CD4-positive, alpha-beta T cell treated with Interferon gamma for 1 hour (primary cell): ENCODE measurements at regions not wholly inside any gene's neighbourhood (a gene's known extent, or its start where the extent isn't known, plus 50 kb on each side); places are given as distances from the start of the nearest gene placed in this dataset.

Experiments used
- DNase-seq: peaks from one replicate; pipeline ENCODE4 v3.0.0-alpha.2; 2020

DNA sequence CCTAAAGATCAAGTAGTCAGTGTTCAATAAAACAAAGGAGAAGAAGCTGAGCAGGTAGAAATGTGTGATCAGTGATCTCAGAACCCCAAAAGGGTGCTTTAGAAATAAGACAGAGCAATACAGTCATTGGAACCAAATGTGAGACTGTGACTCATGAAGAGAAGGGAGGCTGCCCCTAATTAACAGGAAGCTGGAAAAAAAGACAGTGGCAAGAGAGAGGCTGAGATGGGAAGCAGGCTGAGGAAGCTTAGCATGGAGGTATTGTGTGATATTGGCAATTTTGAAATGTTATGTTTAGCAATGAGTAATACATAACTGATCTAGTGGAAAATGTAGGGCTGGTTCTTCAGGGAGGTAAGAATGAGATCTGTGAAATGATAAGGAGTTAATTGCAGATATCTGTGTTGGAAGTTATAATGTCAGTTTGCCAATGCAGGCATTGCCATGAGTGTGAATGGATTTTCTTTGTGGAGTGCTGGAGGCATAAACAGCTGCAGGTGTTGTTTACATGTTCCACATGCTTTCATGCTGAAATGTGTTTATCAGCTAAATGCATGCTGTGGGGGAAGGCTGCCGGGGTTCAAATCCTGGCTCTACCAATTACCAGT is 90.6 kb upstream of the CACNA1E start:
- no peak for DNase-seq

DNA sequence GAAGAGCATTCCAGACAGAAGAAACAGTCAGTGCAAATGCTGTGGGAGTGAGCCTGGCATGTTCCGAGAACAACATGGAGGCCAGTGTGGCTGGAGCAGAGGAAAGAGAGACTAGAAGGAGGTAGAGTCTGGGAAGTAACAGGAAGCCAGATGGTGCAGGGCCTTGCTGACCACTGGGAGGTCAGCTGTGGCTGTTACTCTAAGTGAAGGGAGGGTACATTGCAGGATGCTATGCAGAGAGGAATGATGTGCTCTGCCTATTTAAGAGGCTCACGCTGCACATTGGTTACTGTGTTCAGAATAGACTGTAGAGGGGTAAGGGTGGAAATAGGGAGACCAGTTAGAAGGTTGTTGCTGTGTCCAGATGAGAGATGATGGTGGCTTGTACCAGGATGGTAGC is 88.6 kb upstream of the CACNA1E start:
- no peak for DNase-seq

DNA sequence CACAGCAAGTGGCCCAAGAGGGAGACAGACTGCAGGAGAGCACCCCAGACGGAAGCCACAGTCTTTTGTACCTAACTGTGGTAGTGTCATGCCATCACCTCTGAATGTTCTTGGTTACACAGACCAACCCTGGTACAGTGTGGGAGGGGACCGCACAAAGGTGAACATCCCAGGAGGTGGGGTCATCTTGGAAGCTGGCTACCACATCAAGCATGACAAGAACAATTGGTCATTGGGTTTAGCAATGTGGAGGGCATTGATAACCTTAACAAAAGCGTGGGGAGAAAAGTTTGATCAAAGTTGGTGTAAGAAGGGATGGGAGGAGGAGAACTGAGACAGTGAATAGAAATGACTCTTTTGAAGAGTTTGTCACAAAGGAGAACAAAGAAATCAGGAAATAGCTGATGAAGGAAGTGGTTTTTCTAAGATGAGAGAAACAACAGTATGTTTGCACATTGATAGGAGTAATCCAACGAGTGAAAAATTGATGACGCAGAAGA is 87.1 kb upstream of the CACNA1E start:
- peak; percentile 40 for DNase-seq

DNA sequence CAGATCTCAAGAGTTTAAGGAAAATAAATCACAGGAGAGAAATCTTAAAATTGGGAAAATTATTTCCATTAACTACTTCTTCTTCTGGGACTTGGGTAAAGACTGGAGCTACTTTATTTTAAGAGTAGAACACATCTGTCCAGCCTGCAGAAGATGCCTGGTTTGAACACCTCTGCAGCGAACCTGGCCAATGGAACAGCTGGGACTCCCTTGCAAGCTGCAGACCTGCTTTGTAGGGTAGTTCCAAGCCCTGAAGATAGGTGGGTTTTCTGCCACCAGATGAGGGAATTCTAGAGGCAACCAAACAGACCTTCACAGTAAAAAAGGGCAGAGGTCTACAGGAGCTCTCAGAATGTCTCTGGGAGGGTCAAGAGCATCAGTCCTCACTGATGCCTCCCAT is 86.5 kb upstream of the CACNA1E start:
- no peak for DNase-seq

DNA sequence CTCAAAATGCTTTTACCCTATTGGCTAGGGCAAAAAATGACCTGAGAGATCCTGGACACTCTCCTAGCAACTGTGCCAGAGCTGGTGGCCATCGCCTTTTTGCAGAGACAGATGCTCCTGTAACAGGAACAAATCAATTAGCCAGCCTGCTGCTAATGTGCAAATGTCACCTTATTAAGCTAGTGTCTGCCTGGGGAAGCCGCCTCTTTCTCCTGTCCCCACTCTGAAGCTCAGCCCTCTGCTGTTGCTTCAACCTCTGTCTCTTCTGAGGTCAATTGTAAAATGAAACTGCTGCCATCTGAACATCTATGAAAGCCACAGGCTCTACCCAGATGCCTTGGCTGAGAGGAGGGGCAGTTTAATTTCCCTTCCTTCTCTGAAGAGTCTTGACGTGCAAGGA is 85.5 kb upstream of the CACNA1E start:
- DNase-seq: peak; percentile 1

DNA sequence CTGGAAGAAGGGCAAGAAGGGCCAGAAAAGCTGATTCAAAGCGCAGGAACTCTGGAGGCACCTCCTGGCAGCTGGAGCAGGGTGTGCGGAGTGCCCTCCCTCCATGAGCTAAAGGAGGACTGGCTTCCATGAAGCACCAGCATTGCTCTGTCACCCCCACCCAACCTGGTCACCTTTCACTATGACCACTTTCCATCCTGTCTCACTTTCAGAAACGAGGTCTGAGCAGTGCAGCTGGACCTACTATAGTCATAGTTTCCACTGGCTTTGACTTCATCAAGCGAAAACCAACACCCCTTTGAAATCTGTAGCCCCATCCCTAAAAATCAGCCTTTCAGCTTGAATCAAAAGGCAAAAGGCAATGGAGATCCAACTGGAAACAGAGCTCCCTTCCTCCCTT is 84.8 kb upstream of the CACNA1E start:
- no peak for DNase-seq

DNA sequence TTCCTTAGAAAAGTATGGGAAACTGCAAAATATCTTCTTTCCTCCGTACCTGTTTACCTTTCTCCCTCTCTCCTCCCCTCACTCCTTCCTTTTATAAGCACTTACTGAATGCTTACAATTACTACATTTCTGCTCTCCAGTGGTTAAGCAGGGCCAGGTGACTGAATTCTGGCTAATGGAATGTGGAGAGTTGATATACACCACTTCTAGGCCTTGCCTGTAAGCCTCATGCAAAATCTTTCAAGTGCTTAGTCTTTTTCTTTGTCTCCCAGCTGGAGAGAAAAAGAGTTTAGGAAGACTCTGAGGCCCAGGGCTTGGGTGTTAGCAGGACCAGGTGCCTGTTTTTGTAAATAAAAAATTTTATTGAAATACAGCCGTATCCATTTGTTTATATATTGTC is 77.7 kb upstream of the CACNA1E start:
- no peak for DNase-seq

DNA sequence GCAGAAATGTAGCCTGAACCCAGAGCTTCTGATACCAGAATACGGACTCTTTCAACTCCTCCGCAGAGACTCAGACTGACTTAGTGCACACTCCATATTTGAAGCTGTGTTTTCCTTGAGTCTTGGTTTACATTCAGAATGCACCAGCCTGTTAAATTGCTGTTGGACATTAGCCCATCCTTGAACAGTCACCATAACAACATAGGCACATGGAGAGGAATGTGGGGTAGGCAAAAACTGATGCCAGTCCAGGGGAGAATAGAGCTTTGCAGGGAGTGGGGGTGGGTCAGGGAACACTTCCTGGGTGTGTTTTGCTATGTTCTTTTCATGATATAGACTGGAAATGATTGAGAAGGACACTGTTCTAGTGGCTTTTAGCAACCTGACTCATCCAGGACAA is 76.3 kb upstream of the CACNA1E start:
- no peak for DNase-seq

DNA sequence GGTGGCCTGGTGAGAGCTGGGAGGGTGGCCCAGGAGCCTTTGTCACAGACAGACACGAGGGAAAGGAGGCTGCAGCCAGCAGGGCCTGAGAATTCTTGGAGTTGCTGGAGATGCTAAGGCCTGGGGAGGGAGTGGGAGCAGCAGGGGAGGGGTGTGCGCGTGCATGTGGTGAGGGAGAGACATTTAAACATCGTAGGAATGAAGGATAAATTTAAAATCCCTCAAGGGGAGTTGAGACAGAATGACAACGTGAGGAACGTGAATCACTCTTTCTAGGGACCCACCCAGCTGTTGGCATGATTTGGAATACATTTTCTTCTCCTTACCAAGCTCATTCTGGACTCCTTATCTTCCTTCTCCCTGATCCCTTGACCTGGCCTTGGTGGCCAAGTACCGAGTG is 73.3 kb upstream of the CACNA1E start:
- DNase-seq: no peak

DNA sequence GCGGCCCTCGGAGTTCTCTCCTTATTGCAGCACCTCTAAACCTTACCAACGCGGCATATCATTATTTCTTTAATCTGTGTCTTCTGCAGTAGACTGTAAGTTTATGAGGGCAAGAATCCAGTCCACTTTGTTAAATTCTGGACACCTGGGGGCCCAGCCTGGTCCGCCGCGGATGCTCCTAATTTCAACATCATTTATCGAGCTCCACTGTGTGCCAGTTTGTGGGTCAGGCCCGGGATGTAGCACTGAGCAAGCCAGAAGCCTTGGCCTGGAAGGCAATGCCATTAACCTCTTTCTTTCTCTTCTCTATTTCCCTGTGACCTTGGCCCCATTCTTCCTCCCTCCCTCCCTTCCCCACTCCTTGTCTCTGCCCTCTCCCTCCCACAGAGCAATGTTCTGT is 70.6 kb upstream of the CACNA1E start:
- DNase-seq: no peak

DNA sequence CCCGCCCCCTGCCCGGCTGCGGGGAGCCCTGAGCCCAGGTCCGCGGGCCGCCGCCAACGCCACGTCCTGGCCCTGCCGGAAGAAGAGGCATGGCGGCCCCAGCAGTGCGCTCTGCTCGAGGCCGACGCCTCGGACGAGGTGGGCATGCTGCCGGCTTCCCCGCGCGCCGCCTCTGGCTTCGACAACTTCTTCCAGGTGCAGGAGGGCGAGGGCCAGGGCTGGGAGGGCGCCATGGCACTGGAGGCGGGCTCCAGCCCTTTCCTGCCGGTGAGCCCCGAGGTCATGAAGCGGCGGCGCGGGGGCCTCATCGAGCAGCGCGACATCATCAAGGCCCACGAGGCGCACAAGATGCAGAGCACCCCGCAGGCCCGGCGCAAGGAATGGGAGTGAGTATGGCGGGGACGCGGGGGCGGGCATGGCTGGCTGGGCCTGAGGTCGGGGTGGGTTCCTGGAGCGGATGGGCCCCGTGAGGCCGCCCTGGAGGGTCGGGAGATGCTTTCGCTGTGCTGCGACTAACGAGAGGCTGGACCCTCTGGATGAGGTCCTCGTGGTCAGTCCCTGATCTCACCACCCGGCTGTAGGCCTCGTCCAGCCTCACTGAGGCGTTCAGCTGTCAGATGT is 70.0 kb upstream of the CACNA1E start:
- DNase-seq: no peak

DNA sequence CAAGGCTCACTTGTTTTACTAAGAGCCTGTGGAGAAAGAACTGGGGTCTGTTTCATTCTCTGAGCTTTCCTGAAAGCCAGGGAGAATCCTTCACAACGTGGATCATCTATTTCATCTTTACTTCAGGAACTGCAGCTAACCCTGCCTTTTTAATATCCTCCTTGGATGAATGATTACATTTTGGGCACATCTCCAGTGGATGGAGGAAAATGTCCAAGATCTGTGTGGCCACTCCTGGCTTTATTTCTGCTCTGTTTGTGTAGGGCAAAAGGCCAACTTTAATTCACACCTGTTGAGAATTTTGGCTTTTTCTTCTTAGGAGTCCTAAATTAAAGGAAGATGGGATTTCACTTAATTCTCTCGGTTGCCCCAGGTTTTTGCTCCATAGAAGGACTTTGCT is 69.5 kb upstream of the CACNA1E start:
- no peak for DNase-seq

DNA sequence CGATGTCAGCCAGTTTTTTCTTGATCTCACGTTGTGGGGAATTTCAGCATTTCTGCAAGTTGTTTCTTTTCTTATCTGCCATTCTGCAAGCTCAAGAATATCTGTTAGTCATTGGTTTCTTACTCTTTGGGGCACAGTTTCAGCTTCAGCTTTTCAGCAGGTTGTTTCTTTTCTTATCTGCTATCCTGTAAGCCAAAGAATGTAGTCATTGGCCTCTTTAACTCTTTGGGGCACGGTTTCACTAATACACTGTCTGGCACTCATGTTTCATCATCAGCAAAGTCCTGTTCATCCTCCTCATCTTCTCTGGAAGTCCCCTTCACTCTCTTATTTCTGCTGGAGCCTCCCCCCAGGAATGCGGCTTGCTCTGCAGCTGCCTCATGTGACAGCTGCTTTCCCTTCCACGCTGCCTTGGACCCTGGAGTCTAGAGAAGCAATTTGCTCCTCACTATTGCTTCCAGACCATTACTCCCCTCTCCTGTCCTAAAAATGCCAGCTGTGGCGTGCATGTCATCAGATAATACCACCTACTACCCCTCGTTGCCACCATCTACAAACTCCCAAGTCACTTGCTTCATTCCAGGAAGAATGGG is 67.0 kb upstream of the CACNA1E start:
- DNase-seq: no peak

DNA sequence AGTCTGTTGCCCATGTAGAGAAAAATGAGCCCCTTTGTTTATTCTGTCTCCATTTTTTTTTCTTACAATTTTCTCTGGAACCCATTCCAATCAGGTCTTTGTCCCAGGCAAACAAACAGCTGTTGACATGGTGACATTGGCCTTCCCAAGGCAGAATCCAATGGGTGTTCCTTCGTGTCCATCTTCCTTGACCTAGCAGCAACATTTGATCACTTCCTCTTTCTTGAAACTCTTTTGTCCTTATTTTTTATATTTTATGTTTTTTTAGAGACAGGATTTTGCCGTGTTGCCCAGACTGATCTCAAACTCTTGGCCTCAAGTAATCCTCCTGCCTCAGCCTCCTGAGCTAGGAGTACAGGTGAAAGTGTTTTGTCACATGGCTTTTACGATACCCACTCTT is 65.4 kb upstream of the CACNA1E start:
- no peak for DNase-seq

DNA sequence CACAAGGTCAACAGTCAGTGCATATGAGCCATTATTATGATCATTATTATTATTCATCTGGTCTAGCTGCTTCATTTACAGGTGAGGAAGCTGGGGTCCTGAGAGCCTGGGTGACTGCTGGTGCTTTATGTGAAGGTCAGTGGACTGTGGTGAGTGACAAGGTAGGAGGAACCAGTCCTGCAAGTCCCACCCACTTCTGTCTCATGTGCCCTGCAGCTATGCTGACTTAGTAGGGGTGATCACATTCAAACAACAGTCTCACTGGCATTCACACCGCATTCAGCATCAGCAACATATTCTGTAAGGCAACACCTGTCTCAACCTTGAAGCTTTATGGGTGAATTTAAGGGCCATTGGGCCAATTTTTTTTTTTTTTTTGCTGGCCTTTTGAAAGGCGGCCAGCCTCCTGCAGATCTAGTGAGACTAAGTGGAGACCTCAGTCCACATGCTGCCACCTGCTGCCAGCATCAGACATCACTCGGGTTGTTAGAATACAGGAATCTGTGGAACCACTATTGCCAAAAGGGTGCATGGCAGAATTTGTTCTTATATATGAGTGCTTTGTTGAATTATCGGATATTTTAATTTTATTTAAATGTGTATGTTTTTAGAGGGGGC is 59.9 kb upstream of the CACNA1E start:
- peak; percentile 18 for DNase-seq

DNA sequence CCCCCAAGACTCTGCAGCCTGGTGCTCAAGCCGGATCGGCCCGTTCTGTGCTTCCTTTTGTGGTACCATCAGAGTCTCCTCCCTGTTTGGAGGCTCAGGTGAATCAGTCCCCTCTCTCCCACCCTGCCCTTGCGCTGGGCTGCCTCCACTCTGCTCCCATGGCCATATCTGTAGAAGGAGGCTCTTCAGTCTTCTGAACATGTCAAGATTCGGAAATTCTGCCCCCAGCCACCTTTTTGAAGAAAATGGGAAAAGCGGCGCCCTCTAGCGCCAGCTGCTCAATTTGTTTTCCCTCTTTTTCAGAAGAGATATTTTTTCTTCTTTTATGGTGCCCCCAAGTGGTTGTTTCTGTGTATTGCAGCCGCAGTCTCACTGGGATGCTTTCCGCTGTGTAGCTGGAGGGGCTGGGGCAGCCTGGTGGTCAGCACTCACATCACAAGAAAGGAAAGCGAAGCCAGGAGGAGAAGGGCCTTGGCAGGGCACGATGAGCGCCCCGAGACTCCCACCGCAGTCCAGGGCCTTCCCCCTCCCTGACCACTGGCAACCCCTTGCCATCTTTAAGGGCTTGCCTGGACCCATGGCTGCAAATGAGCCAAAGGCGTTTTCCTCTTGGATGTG is 58.4 kb upstream of the CACNA1E start:
- peak; percentile 50 for DNase-seq

DNA sequence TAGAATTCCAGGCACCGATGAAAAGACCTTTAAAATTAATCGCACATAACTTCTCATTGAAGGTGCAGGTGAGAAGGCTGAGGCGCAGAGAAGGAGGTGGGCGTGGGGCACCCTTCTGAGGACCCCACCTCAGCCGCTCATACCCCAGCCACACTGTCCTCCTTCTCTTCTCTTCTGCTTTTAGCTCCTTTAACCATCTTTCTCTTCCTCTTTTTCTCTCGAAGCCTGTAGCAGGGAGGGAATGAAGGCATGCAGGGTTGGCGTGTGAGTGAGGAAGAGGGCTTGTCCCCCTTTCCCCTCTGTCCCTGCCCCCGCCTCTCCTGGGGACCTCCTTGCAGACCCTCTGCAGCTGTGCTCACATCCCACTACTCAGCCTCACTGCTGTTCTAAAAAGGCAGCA is 57.8 kb upstream of the CACNA1E start:
- DNase-seq: no peak

DNA sequence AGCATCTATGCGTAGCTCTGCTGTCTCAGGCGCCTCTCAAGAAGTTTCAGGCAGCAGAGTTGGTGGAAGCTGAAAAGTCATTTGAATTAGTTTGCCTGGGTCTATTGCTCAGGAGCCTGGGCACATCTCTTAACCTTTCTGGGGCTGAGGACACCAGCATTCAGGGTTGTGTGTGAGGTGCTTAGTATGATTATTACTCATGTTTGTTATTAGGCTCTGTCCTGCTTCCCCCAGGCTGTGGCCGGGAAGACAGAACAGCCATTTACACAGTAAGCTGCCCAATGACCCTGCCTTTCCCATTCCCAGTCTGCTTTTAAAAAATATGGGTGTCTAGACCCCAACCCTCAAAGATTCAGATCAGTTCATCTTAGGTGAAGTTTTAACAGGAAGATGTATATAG is 53.9 kb upstream of the CACNA1E start:
- no peak for DNase-seq

DNA sequence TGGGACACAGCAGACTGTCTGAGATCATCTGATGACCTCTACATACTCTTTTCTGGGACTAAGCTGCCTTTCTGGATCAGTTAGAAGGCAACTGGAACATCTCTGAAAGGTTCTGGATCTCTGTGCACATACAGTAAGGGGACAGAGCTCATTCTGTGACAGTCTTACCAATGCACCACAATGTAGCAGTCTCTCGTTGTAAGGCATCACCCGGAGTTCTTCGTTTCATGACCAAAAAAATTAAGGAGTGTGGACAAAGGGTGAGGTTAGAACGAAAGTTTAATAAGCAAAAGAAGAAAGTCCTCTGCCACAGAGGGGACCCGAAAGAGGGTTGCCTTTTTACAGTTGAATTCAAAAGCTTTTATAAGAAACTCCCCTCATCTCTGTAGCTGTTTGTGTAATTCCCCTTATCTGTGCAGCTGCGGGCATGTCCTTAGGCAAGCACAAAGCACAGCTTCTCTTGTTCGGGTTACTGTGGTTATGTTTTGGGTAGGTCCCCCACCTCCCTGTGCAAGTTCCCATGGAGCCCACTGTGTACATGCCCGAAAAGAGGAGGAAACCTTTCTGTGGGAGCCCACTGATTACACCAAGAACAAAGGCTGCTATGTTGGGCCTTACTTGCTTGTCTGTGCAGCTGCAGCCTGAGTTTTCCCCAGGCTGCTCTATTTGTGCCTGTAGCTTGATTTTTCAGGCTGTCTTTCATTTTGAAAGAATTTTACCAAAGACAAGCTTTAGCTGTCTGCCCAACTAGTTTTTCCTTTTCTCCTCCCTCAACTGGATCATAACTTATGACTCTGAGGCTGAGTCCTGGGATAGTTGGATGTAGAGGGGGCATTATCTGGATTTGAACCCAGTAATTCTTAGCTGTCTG is 53.1 kb upstream of the CACNA1E start:
- DNase-seq: no peak
